GM19025 (cell line): ENCODE measurements at regions not wholly inside any gene's neighbourhood (a gene's known extent, or its start where the extent isn't known, plus 50 kb on each side); places are given as distances from the start of the nearest gene placed in this dataset.
"Not testable (repeated sequence)": the region's sequence is repeated elsewhere in the genome, so short reads cannot be mapped to it uniquely, and the experiment has no call there.

Source experiments
- ATAC-seq: cut with Tn5 transposase; IDR thresholded peaks from one replicate; pipeline ENCODE4 v1.9.1; 2021; ENCODE audit warnings: mild to moderate bottlenecking, low read depth, moderate library complexity; ENCODE audit not compliant: unreplicated experiment

GRCh38 chr3:84637272-84637671, 321.5 kb upstream of the CADM2 start:
- ATAC-seq = no peak

- ATAC-seq = no peak
Observed at GRCh38 chr3:84666468-84666867, 292.3 kb upstream of the CADM2 start.

GRCh38 chr3:84679211-84679610, 279.6 kb upstream of the CADM2 start:
- no peak for ATAC-seq

DNA sequence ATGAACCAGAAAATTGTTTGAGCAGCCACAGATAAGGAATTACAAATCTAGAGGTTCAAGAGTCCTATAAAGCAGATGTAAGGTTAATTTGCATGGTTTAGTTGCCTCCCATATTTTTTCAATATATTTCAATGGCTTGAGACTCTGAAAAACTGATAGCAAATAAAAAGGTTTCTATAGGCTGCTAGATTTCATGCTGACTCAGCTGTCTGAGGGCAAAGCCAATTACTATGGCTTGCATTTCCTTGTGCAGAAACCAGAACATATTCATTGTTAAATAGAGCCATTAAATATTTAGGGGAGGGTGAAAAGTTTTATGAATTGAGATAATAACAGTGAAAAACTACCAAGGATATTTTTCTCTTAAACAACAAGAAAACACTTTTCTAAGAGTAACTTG, 278.1 kb upstream of the CADM2 start:
- no peak for ATAC-seq

- no peak for ATAC-seq
Observed at GRCh38 chr3:84683493-84683892, 275.3 kb upstream of the CADM2 start.

DNA sequence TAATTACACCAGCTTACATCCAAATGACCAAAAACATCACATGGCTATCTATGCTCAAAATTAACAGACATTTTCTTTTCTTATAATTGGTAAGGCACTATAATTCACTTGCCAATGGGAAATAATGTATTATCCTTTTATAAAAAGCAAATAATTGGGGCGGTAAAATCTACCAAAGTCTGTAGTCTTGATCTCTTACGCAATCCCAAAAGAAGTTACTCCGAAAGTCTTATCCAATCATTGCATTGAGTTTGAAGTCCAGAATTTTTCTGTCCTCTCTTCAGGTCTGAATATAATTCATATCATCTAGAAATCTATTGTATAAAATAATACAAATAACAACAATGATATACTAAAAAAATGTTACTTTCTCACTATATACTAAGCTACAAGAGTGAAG, 273.3 kb upstream of the CADM2 start:
- no peak for ATAC-seq

GRCh38 chr3:84692261-84692660, 266.5 kb upstream of the CADM2 start:
- ATAC-seq = no peak

- ATAC-seq = not testable (repeated sequence)
Observed at GRCh38 chr3:84710288-84710687, 248.5 kb upstream of the CADM2 start.

DNA sequence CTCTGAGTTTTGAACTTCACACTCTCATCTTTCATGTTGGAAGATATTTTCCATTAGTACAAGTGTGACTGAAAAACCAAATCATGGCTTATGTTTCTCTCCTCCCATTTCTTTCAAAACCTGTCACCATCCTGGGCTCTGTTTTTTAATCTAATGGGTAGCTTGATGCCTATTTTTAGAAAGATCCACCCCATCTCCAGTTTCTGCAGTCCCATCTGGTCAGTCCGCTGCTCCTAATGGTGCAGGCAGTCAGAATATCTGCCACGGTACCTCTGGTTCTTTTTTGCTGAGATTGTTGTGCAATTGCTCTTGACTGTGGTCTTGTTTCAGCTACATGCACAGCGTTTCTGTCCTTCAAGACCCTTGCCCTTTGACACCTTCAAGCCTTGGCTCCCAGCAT, 240.9 kb upstream of the CADM2 start:
- no peak for ATAC-seq

- no peak for ATAC-seq
Observed at GRCh38 chr3:84724877-84725276, 233.9 kb upstream of the CADM2 start.

GRCh38 chr3:84727616-84728015, 231.2 kb upstream of the CADM2 start:
- no peak for ATAC-seq

GRCh38 chr3:84734731-84735130, 224.1 kb upstream of the CADM2 start:
- not testable (repeated sequence) for ATAC-seq

DNA sequence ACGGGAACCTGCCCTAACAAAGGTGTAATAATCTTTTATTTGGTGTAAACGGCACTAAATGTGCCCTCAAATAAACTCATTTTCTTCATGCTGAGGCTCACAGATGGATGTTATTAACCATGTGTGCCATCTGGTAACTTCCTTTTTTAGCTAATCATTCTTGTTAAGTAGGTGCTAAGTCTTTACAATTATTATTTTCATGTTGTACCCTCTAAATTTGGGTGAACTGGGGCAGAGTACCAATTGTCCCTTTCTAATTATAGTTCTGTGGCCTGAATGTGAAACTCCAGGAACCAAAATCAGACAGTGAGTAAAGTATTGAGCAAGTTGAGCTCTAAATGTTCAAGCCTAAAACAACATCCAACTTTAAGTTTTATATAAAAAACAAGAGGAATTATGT, 220.7 kb upstream of the CADM2 start:
- ATAC-seq = no peak

DNA sequence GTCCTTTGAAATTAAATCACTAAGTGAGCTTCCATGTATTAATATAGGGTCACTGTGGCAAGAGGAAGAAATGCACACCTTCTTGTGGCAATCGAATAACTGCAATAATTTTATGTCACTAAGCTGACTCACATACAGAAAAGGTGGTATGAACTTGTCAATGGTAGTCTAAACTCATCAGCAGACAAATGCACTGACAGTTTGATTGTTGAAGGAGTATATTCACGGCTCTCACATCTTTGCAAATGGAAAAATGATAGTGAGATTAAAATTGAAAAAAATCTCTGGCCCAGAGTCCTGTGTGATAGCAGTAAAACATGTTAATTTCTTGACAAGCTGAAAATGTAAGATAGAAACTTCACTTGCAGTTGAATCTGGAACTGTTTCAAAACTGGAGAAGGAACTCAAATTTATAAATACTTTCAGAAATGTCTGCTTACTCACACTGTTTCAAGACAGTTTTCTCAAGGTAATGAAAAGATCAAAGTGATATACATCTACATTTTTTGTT, 215.8 kb upstream of the CADM2 start:
- no peak for ATAC-seq

DNA sequence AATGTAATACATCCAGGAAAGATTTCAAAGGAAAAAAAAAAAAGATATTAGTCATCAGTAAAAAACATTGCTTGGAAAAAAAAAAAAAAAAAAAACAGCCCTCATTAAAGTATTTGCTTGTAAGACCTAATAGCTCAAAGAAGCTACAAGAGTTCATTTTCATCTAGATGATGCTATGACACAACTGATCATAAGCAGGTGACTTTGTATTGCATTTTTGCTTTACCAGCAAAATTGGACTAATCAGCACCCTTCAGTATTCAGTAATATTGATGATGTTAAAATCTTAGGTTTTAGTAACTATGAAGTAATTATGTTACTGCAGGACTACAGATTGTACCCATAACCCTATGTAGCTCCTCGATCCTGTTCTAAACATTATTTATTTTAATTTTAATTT, 214.7 kb upstream of the CADM2 start:
- ATAC-seq = no peak

GRCh38 chr3:84755860-84756259, 202.9 kb upstream of the CADM2 start:
- ATAC-seq = no peak

DNA sequence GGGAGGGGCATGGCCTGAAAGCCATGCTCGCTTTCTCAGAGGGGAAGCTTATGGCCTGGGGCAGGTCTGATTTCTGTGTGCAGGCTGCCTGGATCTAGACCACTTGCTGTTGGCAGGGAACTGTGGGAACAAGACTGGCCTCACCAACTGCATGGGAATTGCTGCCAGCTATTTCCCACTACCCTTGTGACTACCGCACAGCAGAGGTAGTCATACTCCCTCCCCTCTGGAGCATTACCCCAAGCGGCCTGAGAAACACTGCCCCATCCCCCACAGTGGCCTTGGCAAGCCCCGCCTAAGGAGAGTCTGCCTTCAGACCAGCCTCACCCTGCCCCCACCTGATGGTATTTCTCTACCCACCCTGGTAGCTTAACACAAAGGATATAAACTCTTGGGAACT, 199.4 kb upstream of the CADM2 start:
- ATAC-seq = no peak

GRCh38 chr3:84772841-84773240, 185.9 kb upstream of the CADM2 start:
- ATAC-seq = no peak

GRCh38 chr3:84783281-84783680, 175.5 kb upstream of the CADM2 start:
- no peak for ATAC-seq

DNA sequence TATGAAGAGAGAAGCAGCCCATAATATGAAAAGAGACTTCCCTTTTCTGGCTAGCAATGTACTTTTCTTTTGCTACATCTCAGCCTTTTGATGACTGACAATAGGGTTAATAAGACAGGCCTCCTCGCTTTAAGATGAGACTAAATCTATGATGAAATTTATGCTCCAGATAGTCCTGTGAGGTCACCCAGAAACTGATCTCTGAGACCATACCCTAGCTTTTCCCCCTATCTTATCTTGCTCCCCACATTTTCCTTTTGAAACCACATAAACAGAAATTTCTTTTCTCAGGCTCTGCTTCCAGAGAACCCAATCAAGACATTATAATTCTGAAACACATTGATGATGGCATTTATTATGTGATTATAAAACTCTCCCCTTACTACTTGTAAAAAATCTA, 168.8 kb upstream of the CADM2 start:
- no peak for ATAC-seq

DNA sequence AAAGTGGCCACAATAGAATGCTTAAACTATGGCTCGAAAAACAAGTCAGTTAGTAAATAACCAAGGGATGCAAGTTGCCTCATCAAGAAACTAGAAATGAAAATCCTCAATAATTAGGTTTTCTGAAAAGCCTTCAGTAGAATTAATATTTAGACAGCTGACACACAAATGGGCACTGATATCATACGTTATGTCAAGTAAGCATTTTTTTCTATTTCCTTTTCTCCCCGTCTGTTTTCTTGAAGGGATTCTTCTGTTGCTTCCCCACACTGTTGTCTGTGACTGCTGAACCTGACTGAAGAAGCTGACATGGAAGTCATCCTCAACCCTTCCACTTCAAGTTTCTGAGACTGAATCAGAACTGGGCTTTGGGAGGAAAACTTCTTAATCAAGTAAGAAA, 151.8 kb upstream of the CADM2 start:
- no peak for ATAC-seq

GRCh38 chr3:84820126-84820525, 138.7 kb upstream of the CADM2 start:
- no peak for ATAC-seq

DNA sequence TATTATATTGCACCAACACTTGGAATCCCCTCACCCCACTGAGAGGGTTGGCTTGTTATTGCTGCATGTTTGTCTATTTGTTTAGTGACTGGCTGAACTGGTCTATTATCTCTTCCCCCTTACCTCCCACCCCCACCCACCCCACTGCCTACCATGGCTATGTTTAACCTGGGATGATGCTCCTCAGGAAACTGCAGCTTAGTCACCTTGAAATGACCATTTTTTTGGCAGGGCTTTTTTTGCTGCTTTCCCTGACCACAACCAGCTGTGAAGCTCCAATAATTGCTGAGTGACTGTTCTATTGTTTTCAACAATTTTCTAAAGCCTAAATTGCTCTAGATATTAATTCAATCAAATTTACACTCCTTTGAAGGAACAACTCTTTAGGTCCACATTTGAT, 137.9 kb upstream of the CADM2 start:
- no peak for ATAC-seq
